Lower leg skin (tissue), 4 donors: ENCODE measurements at regions not wholly inside any gene's neighbourhood (a gene's known extent, or its start where the extent isn't known, plus 50 kb on each side); places are given as distances from the start of the nearest gene placed in this dataset.

Experiments used
- DNase-seq, 2 donors: peaks; one replicate each; pipeline ENCODE4 v3.0.0-alpha.2; 2019; ENCODE audit warnings: low spot score in 2 of 2
- H3K4me3 ChIP-seq: fragments of 200-600 bp; sonication (generic); 2 replicates; pipeline ENCODE4 v1.5.1; 2017; ENCODE audit warnings: mild to moderate bottlenecking, low read depth; ENCODE audit not compliant: poor library complexity, severe bottlenecking
- CTCF ChIP-seq, 3 donors: fragments of 450-650 bp; IDR thresholded peaks; one replicate each; pipeline ENCODE4 v1.5.1; 2016; ENCODE audit warnings: antibody characterized with exemption in 3 of 3, mild to moderate bottlenecking in 3 of 3, moderate library complexity in 2 of 3
- POLR2A ChIP-seq, 2 donors: fragments of 450-650 bp; IDR thresholded peaks; one replicate each; pipeline ENCODE4 v1.6.1; 2016 to 2017; ENCODE audit warnings: antibody characterized with exemption in 2 of 2, mild to moderate bottlenecking in 1 of 2, moderate library complexity in 1 of 2
- WGBS, 2 donors: methylation state at CpG; one replicate each; pipeline ENCODE4 v1.1.5; 2018; 5-methylcytosine and 5-hydroxymethylcytosine counted together
- intact Hi-C: fragments of 100-400 bp; cut with DNase I; formaldehyde crosslinking; loops from one replicate; pipeline ENCODE4 v1.15.0; 2023; ENCODE audit warnings: low total_unique reads

GRCh38 chr13:33694546-33694945 is 123.4 kb upstream of the RFC3 start:
- H3K4me3 ChIP-seq: no peak overlapping the region
- intact Hi-C loops: no loop called here
- TF ChIP-seq POLR2A (IDR thresholded peaks at IDR 0.05) (no peak), CTCF (IDR thresholded peaks at IDR 0.05) (no peak)
- no peak for DNase-seq

- intact Hi-C loops: no loop called here
- 91 to 95% methylated on average over 1 of the region's 1 CpG for WGBS, 2 donors
- TF ChIP-seq POLR2A (IDR thresholded peaks at IDR 0.05) (no peak), CTCF (IDR thresholded peaks at IDR 0.05) (no peak)
- DNase-seq: no peak
- H3K4me3 ChIP-seq: no peak overlapping the region
These were observed 121.4 kb upstream of the RFC3 start for GRCh38 chr13:33696530-33696929.

- 92 to 98% methylated on average over 1 of the region's 1 CpG for WGBS, 2 donors
- intact Hi-C loops: no loop called here
These were observed 120.0 kb upstream of the RFC3 start for GRCh38 chr13:33697926-33698325.

GRCh38 chr13:33707449-33707848 is 110.5 kb upstream of the RFC3 start:
- DNase-seq: no peak
- intact Hi-C loops: no loop called here
- WGBS, 2 donors: 95 to 96% methylated on average over 3 of the region's 3 CpGs
- H3K4me3 ChIP-seq: no peak overlapping the region
- TF ChIP-seq POLR2A (IDR thresholded peaks at IDR 0.05) (no peak), CTCF (IDR thresholded peaks at IDR 0.05) (no peak)

More at GRCh38 chr13:33697926-33698325, 120.0 kb upstream of the RFC3 start:
- H3K4me3 ChIP-seq: no peak overlapping the region
- no peak for TF ChIP-seq CTCF (IDR thresholded peaks at IDR 0.05)
- no peak for DNase-seq

- WGBS, 2 donors: 78 to 93% methylated on average over 1 of the region's 1 CpG
- intact Hi-C loops: no loop called here
- no peak for DNase-seq
- H3K4me3 ChIP-seq: no peak overlapping the region
- TF ChIP-seq CTCF (IDR thresholded peaks at IDR 0.05): no peak
- TF ChIP-seq POLR2A (IDR thresholded peaks at IDR 0.05): no peak
These were observed 107.0 kb upstream of the RFC3 start for GRCh38 chr13:33710924-33711323.

GRCh38 chr13:33711436-33711835 is 106.5 kb upstream of the RFC3 start:
- H3K4me3 ChIP-seq: no peak overlapping the region
- DNase-seq: no peak
- 59 to 62% methylated on average over 3 of the region's 3 CpGs for WGBS, 2 donors
- intact Hi-C loops: no loop called here
- no peak for TF ChIP-seq POLR2A (IDR thresholded peaks at IDR 0.05)
- no peak for TF ChIP-seq CTCF (IDR thresholded peaks at IDR 0.05)
